IMR-90 (cell line): ENCODE measurements at regions not wholly inside any gene's neighbourhood (a gene's known extent, or its start where the extent isn't known, plus 50 kb on each side); places are given as distances from the start of the nearest gene placed in this dataset.

Experiments
- ATAC-seq: fragments of 200-7000 bp; cut with Tn5 transposase; 2 replicates; pipeline ENCODE4 v1.9.1; 2020; ENCODE audit warnings: low read depth, mild to moderate bottlenecking, moderate library complexity
- BruUV-seq: library from RNA; stranded (reverse); fragments of 400-500 nt; replicated peaks from 2 replicates; lab custom pipeline; 2021; lab: Mats Ljungman, UMichigan
- CTCF ChIA-PET: fragments of 300-600 bp; formaldehyde crosslinking; extraction: SDS; loops from one replicate; lab custom pipeline; 2021; ENCODE audit warnings: antibody characterized with exemption; lab: Yijun Ruan, JAX
- POLR2A ChIA-PET: fragments of 300-600 bp; sonication (Branson Sonifier 250); formaldehyde crosslinking; loops from one replicate; lab custom pipeline; 2022; ENCODE audit warnings: antibody characterized with exemption; ENCODE audit not compliant: unreplicated experiment; lab: Charles Lee
- DNase-seq: peaks from one replicate; pipeline ENCODE4 v3.0.0; 2013
- H2AFZ ChIP-seq: replicated peaks from 2 replicates; pipeline ENCODE3; 2013; ENCODE audit warnings: low read length, mild to moderate bottlenecking; ENCODE audit not compliant: poor library complexity
- H2AK5ac ChIP-seq: 2 replicates; pipeline ENCODE4 v1.6.1; 2013; ENCODE audit warnings: low read depth, low read length, inconsistent platforms
- H2AK9ac ChIP-seq: replicated peaks from 2 replicates; pipeline ENCODE3; 2013; ENCODE audit warnings: mild to moderate bottlenecking, low read depth, low read length, moderate library complexity; ENCODE audit not compliant: poor library complexity
- H2BK120ac ChIP-seq: 2 replicates; pipeline ENCODE4 v1.6.1; 2013; ENCODE audit warnings: low read depth, low read length, inconsistent platforms
- H2BK15ac ChIP-seq: 3 replicates; pipeline ENCODE4 v1.6.1; 2013; ENCODE audit warnings: low read depth, low read length, inconsistent platforms
- H2BK20ac ChIP-seq: 2 replicates; pipeline ENCODE4 v1.6.1; 2013; ENCODE audit warnings: low read depth, mild to moderate bottlenecking, inconsistent platforms, low read length, moderate library complexity
- H2BK5ac ChIP-seq: 2 replicates; pipeline ENCODE4 v1.6.1; 2013; ENCODE audit warnings: mild to moderate bottlenecking, low read depth, low read length, inconsistent platforms; ENCODE audit not compliant: poor library complexity, severe bottlenecking
- H3K14ac ChIP-seq: replicated peaks from 2 replicates; pipeline ENCODE4 v1.6.1; 2013; ENCODE audit warnings: low read depth, low read length, inconsistent platforms
- H3K18ac ChIP-seq: 2 replicates; pipeline ENCODE4 v1.6.1; 2013; ENCODE audit warnings: low read depth, low read length, control low read depth
- H3K23ac ChIP-seq: 2 replicates; pipeline ENCODE4 v1.6.1; 2013; ENCODE audit warnings: low read depth, low read length, inconsistent platforms
- H3K27ac ChIP-seq: 2 replicates; pipeline ENCODE4 v1.5.1; 2013; ENCODE audit warnings: mild to moderate bottlenecking, control low read depth, low read length; ENCODE audit not compliant: insufficient read depth
- H3K27me3 ChIP-seq: 2 replicates; pipeline ENCODE4 v1.6.1; 2013; ENCODE audit warnings: low read length; ENCODE audit not compliant: control insufficient read depth, insufficient read depth
- H3K36me3 ChIP-seq: 2 replicates; pipeline ENCODE4 v1.6.1; 2013; ENCODE audit warnings: low read length, mixed read lengths; ENCODE audit not compliant: control insufficient read depth, insufficient read depth
- H3K4ac ChIP-seq: 2 replicates; pipeline ENCODE4 v1.6.1; 2013; ENCODE audit warnings: low read depth, low read length, inconsistent platforms
- H3K4me1 ChIP-seq: 2 replicates; pipeline ENCODE4 v1.6.1; 2013; ENCODE audit warnings: low read length, mixed read lengths; ENCODE audit not compliant: control insufficient read depth, insufficient read depth
- H3K4me2 ChIP-seq: 2 replicates; pipeline ENCODE4 v1.6.1; 2013; ENCODE audit warnings: low read depth, mild to moderate bottlenecking, control low read depth, low read length, moderate library complexity
- H3K4me3 ChIP-seq: 2 replicates; pipeline ENCODE4 v1.5.1; 2013; ENCODE audit warnings: low read depth, mild to moderate bottlenecking, control low read depth, low read length, moderate library complexity; ENCODE audit not compliant: insufficient read depth
- H3K56ac ChIP-seq: 2 replicates; pipeline ENCODE4 v1.6.1; 2013; ENCODE audit warnings: low read length, inconsistent platforms; ENCODE audit not compliant: insufficient read depth; ENCODE audit errors: extremely low read depth
- H3K79me1 ChIP-seq, 2 experiments: 2 replicates each; pipeline ENCODE4 v1.6.1; 2013; ENCODE audit warnings: low read length in 2 of 2, inconsistent platforms in 1 of 2, low read depth in 1 of 2
- H3K9ac ChIP-seq: 2 replicates; pipeline ENCODE4 v1.6.1; 2013; ENCODE audit warnings: low read depth, low read length, control low read depth
- H3K9me1 ChIP-seq: 2 replicates; pipeline ENCODE4 v1.6.1; 2013; ENCODE audit warnings: low read length, inconsistent platforms; ENCODE audit not compliant: insufficient read depth
- H3K9me3 ChIP-seq: 2 replicates; pipeline ENCODE4 v1.6.1; 2013; ENCODE audit warnings: low read length; ENCODE audit not compliant: control insufficient read depth, insufficient read depth
- H4K20me1 ChIP-seq: 2 replicates; pipeline ENCODE4 v1.6.1; 2013; ENCODE audit warnings: low read length, inconsistent platforms; ENCODE audit not compliant: insufficient read depth
- H4K5ac ChIP-seq: 2 replicates; pipeline ENCODE4 v1.6.1; 2013; ENCODE audit warnings: mild to moderate bottlenecking, low read depth, low read length, control low read depth
- H4K8ac ChIP-seq, 2 experiments: 2 replicates each; pipeline ENCODE4 v1.6.1; 2013; ENCODE audit warnings: low read depth in 2 of 2, low read length in 2 of 2, control low read depth in 1 of 2, inconsistent platforms in 1 of 2
- H4K91ac ChIP-seq: 2 replicates; pipeline ENCODE4 v1.6.1; 2013; ENCODE audit warnings: low read depth, low read length, inconsistent platforms; ENCODE audit not compliant: insufficient read depth
- BHLHE40 ChIP-seq: fragments of 150-350 bp; IDR thresholded peaks from 2 replicates; pipeline ENCODE4 v1.6.1; 2016; ENCODE audit warnings: mild to moderate bottlenecking, low read depth, low read length
- CHD1 ChIP-seq: IDR thresholded peaks from 2 replicates; pipeline ENCODE4 v1.6.1; 2012; ENCODE audit warnings: low read depth, low read length, improper control_type of control experiment
- FOS ChIP-seq: fragments of 150-350 bp; IDR thresholded peaks from 2 replicates; pipeline ENCODE4 v1.6.1; 2016; ENCODE audit warnings: low read depth, low read length
- MAFK ChIP-seq: IDR thresholded peaks from 2 replicates; pipeline ENCODE4 v1.6.1; 2012; ENCODE audit warnings: low read depth, low read length, improper control_type of control experiment
- MXI1 ChIP-seq: IDR thresholded peaks from 2 replicates; pipeline ENCODE4 v1.6.1; 2012; ENCODE audit warnings: low read depth, mild to moderate bottlenecking, low read length, moderate library complexity, borderline replicate concordance
- POLR2A ChIP-seq: IDR thresholded peaks from 2 replicates; pipeline ENCODE4 v1.6.1; 2012; ENCODE audit warnings: mild to moderate bottlenecking, low read depth, low read length
- RAD21 ChIP-seq: IDR thresholded peaks from 2 replicates; pipeline ENCODE4 v1.6.1; 2012; ENCODE audit warnings: low read length, improper control_type of control experiment
- SMC3 ChIP-seq: fragments of 150-350 bp; IDR thresholded peaks from 2 replicates; pipeline ENCODE4 v1.6.1; 2016; ENCODE audit warnings: low read depth, mild to moderate bottlenecking, antibody characterized with exemption, low read length, moderate library complexity
- WGBS, 2 experiments: methylation state at CpG; one replicate each; pipeline versions ENCODE4 v1.1.5 to v1.1.7; 2013; ENCODE audit warnings: missing lambda C conversion rate in 2 of 2; ENCODE audit not compliant: insufficient read length in 1 of 2; ENCODE audit errors: extremely low coverage in 2 of 2; 5-methylcytosine and 5-hydroxymethylcytosine counted together
- dilution Hi-C: fragments of 300-500 bp; cut with HindIII; formaldehyde crosslinking; loops from one replicate; pipeline ENCODE4 v1.14.3; 2018; ENCODE audit warnings: low sequenced_read_pairs; ENCODE audit not compliant: unreplicated experiment
- in situ Hi-C: fragments of 300-500 bp; cut with MboI; formaldehyde crosslinking; loops from 3 replicates; pipeline ENCODE4 v1.14.3; 2019; ENCODE audit warnings: low sequenced_read_pairs, inconsistent platforms, mixed read lengths
- intact Hi-C: fragments of 100-400 bp; cut with micrococcal nuclease; formaldehyde crosslinking; loops from 2 replicates; pipeline ENCODE4 v1.10.0; 2022

- intact Hi-C loops (no loop called here), dilution Hi-C loops (no loop called here), in situ Hi-C loops (no loop called here)
- no peak for DNase-seq
- POLR2A ChIA-PET = no interaction called here
- no peak overlapping the region for H3K56ac ChIP-seq
- peaks cover 3% of the 10 kb centered on the region for H3K9me3 ChIP-seq
- H3K79me1 ChIP-seq = no peaks in the 10 kb centered on the region
- H2AK5ac ChIP-seq = no peak overlapping the region
- no peak overlapping the region for H2BK15ac ChIP-seq
- no peak for ATAC-seq
- H3K18ac ChIP-seq = no peak overlapping the region
- H3K36me3 ChIP-seq = no peaks in the 10 kb centered on the region
- no peaks in the 10 kb centered on the region for H4K20me1 ChIP-seq
- no peak overlapping the region for H3K14ac ChIP-seq
- H4K8ac ChIP-seq = no peak overlapping the region
- H4K91ac ChIP-seq = no peak overlapping the region
- no peaks in the 10 kb centered on the region for H3K27me3 ChIP-seq
- WGBS, 2 experiments = no CpG with 5 or more reads among the region's 3 CpGs
- H3K27ac ChIP-seq = no peak overlapping the region
- CTCF ChIA-PET = no interaction called here
- no peak overlapping the region for H2AK9ac ChIP-seq
- no peak overlapping the region for H3K4me3 ChIP-seq
- H2BK5ac ChIP-seq = no peak overlapping the region
- no peak overlapping the region for H2AFZ ChIP-seq
- TF ChIP-seq MAFK (no peak), BHLHE40 (no peak), RAD21 (no peak), POLR2A (no peak), MXI1 (no peak), FOS (no peak), SMC3 (no peak), CHD1 (no peak)
- no peak overlapping the region for H3K9ac ChIP-seq
- no peak overlapping the region for H2BK20ac ChIP-seq
- H3K9me1 ChIP-seq = no peaks in the 10 kb centered on the region
- no peak overlapping the region for H4K5ac ChIP-seq
- H3K23ac ChIP-seq = no peak overlapping the region
- H3K4me1 ChIP-seq = no peaks in the 10 kb centered on the region
- no peak overlapping the region for H2BK120ac ChIP-seq
- no TSS peak for BruUV-seq
- no peak overlapping the region for H3K4me2 ChIP-seq
- no peak overlapping the region for H3K4ac ChIP-seq
These were observed 228.4 kb downstream of the DTHD1 start for GRCh38 chr4:36509845-36510244.
